ENCODE measurements at regions not wholly inside any gene's neighbourhood (a gene's known extent, or its start where the extent isn't known, plus 50 kb on each side); places are given as distances from the start of the nearest gene placed in this dataset.

GRCh38 chr5:17167171-17167891, 50.1 kb upstream of the BASP1 start:
- no peak for TF ChIP-seq FOXM1 (IDR thresholded peaks at IDR 0.05; ENCODE audit: borderline replicate concordance)
- no peak for TF ChIP-seq BHLHE40 (IDR thresholded peaks at IDR 0.05; ENCODE audit: borderline replicate concordance)

All from HEK293T (cell line).